GM18870 (cell line): ENCODE measurements at regions not wholly inside any gene's neighbourhood (a gene's known extent, or its start where the extent isn't known, plus 50 kb on each side); places are given as distances from the start of the nearest gene placed in this dataset.

Source experiments
- ATAC-seq: cut with Tn5 transposase; IDR thresholded peaks from one replicate; pipeline ENCODE4 v1.9.1; 2021; ENCODE audit warnings: moderate library complexity; ENCODE audit not compliant: unreplicated experiment

- ATAC-seq = no peak
These were observed 181.3 kb upstream of the PHYHIPL start for GRCh38 chr10:58995058-58995596.

GRCh38 chr10:58996063-58996462 lies 180.4 kb upstream of the PHYHIPL start:
- ATAC-seq = no peak

GRCh38 chr10:58996866-58997265 lies 179.6 kb upstream of the PHYHIPL start:
- ATAC-seq = no peak

GRCh38 chr10:58998924-58999713 lies 177.3 kb upstream of the PHYHIPL start:
- no peak for ATAC-seq

- ATAC-seq = no peak
These were observed 176.1 kb upstream of the PHYHIPL start for GRCh38 chr10:59000162-59000825.

- no peak for ATAC-seq
These were observed 174.4 kb upstream of the PHYHIPL start for GRCh38 chr10:59002011-59002410.

- no peak for ATAC-seq
These were observed 173.2 kb upstream of the PHYHIPL start for GRCh38 chr10:59003203-59003602.

- ATAC-seq = no peak
These were observed 172.1 kb upstream of the PHYHIPL start for GRCh38 chr10:59004392-59004791.

GRCh38 chr10:59006511-59007306 lies 169.7 kb upstream of the PHYHIPL start:
- no peak for ATAC-seq

- ATAC-seq = no peak
These were observed 169.0 kb upstream of the PHYHIPL start for GRCh38 chr10:59007307-59008025.

GRCh38 chr10:59008452-59008851 lies 168.0 kb upstream of the PHYHIPL start:
- no peak for ATAC-seq

- no peak for ATAC-seq
These were observed 164.3 kb upstream of the PHYHIPL start for GRCh38 chr10:59011972-59012632.

- no peak for ATAC-seq
These were observed 163.6 kb upstream of the PHYHIPL start for GRCh38 chr10:59012839-59013238.

- ATAC-seq = no peak
These were observed 160.4 kb upstream of the PHYHIPL start for GRCh38 chr10:59016043-59016442.

- no peak for ATAC-seq
These were observed 157.5 kb upstream of the PHYHIPL start for GRCh38 chr10:59018977-59019376.

GRCh38 chr10:59019603-59020002 lies 156.8 kb upstream of the PHYHIPL start:
- ATAC-seq = no peak

GRCh38 chr10:59020502-59020901 lies 155.9 kb upstream of the PHYHIPL start:
- ATAC-seq = no peak

GRCh38 chr10:59025981-59026765 lies 150.3 kb upstream of the PHYHIPL start:
- ATAC-seq = no peak

GRCh38 chr10:59027975-59028655 lies 148.3 kb upstream of the PHYHIPL start:
- ATAC-seq = no peak
